ENCODE measurements at regions not wholly inside any gene's neighbourhood (a gene's known extent, or its start where the extent isn't known, plus 50 kb on each side); places are given as distances from the start of the nearest gene placed in this dataset.

DNA sequence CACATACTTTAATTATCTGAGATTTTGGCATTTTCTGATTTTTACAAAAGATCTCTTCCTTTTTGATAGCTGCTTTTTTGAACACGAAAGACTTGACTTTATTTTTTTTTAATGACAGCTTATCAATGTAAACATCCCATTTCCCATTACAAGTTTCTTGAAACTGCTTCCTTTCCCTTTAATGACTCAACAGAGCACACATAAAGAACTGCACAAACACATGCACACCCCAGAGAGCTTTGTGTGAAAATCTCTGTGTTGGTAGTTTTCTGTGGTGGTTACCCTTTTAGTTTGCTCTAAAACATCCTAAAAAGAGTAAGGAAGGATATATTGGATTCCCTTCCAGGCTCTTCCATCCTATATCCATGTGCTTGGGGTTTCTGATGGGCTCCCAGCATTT, 125.1 kb upstream of the ZNF32 start:
- no peak overlapping the region for H3K27ac Mint-ChIP-seq (ENCODE audit: unreplicated experiment)
- no peak overlapping the region for H3K4me3 Mint-ChIP-seq (ENCODE audit: unreplicated experiment)
- peaks cover 29% of the 10 kb centered on the region for H3K9me3 Mint-ChIP-seq (ENCODE audit: unreplicated experiment)
- TF ChIP-seq, protein P1, sequence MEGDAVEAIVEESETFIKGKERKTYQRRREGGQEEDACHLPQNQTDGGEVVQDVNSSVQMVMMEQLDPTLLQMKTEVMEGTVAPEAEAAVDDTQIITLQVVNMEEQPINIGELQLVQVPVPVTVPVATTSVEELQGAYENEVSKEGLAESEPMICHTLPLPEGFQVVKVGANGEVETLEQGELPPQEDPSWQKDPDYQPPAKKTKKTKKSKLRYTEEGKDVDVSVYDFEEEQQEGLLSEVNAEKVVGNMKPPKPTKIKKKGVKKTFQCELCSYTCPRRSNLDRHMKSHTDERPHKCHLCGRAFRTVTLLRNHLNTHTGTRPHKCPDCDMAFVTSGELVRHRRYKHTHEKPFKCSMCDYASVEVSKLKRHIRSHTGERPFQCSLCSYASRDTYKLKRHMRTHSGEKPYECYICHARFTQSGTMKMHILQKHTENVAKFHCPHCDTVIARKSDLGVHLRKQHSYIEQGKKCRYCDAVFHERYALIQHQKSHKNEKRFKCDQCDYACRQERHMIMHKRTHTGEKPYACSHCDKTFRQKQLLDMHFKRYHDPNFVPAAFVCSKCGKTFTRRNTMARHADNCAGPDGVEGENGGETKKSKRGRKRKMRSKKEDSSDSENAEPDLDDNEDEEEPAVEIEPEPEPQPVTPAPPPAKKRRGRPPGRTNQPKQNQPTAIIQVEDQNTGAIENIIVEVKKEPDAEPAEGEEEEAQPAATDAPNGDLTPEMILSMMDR (IDR thresholded peaks at IDR 0.05): no peak
- no peaks in the 10 kb centered on the region for H3K4me1 Mint-ChIP-seq (ENCODE audit: unreplicated experiment)
- DNase-seq (ENCODE audit: extremely low spot score, unreplicated experiment): no peak
- H3K36me3 Mint-ChIP-seq (ENCODE audit: unreplicated experiment): no peaks in the 10 kb centered on the region
- no peaks in the 10 kb centered on the region for H3K27me3 Mint-ChIP-seq (ENCODE audit: unreplicated experiment)

DNA sequence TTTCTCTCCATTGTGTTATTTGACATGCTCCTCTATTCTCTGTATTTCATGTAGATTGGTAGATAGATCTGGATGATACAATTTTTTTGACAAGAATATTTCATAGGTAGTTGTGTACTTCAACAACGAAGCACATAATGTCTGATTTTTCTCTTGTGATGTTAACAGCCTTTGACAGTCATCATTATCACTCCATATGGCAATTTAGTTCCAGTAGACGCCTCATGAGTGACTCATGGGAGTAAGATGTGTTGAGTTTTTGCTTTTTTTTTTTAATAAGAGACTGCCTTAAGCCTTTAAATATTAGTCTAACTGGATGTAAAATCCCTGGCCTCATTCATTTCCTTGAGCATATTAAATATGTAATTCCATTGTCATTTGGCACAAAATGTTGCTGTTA, 123.5 kb upstream of the ZNF32 start:
- no peak for DNase-seq (ENCODE audit: extremely low spot score, unreplicated experiment)
- Mint-ChIP-seq H3K27me3 (ENCODE audit: unreplicated experiment) (no peaks in the 10 kb centered on the region), H3K9me3 (ENCODE audit: unreplicated experiment) (peaks cover 40% of the 10 kb centered on the region), H3K4me3 (ENCODE audit: unreplicated experiment) (no peak overlapping the region), H3K4me1 (ENCODE audit: unreplicated experiment) (no peaks in the 10 kb centered on the region), H3K27ac (ENCODE audit: unreplicated experiment) (no peak overlapping the region), H3K36me3 (ENCODE audit: unreplicated experiment) (peaks cover 5% of the 10 kb centered on the region)
- TF ChIP-seq, protein P1 (IDR thresholded peaks at IDR 0.05): no peak

DNA sequence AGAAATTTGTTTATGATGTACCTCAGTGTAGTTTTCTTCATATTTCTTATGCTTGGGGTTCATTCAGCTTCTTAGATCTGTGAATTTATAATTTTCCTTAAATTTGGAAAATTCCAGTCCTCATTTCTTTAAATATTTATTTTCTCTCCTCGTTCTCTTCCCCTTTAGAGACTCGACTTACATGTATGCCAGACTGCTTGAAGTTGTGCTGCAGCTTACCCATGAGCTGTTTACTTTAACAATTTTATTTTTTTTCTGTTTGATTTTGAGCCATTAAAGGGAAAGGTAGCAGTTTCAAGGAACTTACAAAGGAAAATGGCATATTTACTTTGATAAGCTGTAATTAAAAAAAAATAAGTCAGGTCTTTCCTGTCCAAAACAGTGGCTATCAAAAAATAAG, 123.0 kb upstream of the ZNF32 start:
- TF ChIP-seq, protein P1 (IDR thresholded peaks at IDR 0.05): no peak
- no peak overlapping the region for H3K4me3 Mint-ChIP-seq (ENCODE audit: unreplicated experiment)
- H3K4me1 Mint-ChIP-seq (ENCODE audit: unreplicated experiment): no peaks in the 10 kb centered on the region
- no peaks in the 10 kb centered on the region for H3K27me3 Mint-ChIP-seq (ENCODE audit: unreplicated experiment)
- no peak for DNase-seq (ENCODE audit: extremely low spot score, unreplicated experiment)
- peaks cover 5% of the 10 kb centered on the region for H3K36me3 Mint-ChIP-seq (ENCODE audit: unreplicated experiment)
- peaks cover 41% of the 10 kb centered on the region for H3K9me3 Mint-ChIP-seq (ENCODE audit: unreplicated experiment)
- no peak overlapping the region for H3K27ac Mint-ChIP-seq (ENCODE audit: unreplicated experiment)

DNA sequence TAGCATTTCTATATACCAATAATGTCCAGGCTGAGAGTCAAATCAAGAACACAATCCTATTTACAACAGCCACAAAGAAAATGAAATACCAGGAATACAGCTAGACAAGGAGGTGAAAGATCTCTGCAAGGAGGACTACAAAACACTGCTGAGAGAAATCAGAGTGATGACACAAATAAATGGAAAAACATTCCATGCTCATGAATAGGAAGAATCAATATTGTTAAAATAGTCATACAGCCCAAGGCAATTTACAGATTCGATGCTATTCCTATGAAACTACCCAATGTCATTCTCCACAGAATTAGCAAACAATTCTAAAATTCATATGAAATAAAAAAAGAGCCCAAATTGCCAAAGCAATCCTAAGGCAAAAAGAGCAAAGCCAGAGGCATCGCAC, 116.8 kb upstream of the ZNF32 start:
- peaks cover 9% of the 10 kb centered on the region for H3K4me1 Mint-ChIP-seq (ENCODE audit: unreplicated experiment)
- TF ChIP-seq, protein P1 (IDR thresholded peaks at IDR 0.05): no peak
- H3K36me3 Mint-ChIP-seq (ENCODE audit: unreplicated experiment): peaks cover 7% of the 10 kb centered on the region
- H3K4me3 Mint-ChIP-seq (ENCODE audit: unreplicated experiment): no peak overlapping the region
- DNase-seq (ENCODE audit: extremely low spot score, unreplicated experiment): no peak
- H3K27me3 Mint-ChIP-seq (ENCODE audit: unreplicated experiment): no peaks in the 10 kb centered on the region
- H3K27ac Mint-ChIP-seq (ENCODE audit: unreplicated experiment): no peak overlapping the region
- H3K9me3 Mint-ChIP-seq (ENCODE audit: unreplicated experiment): peaks cover 22% of the 10 kb centered on the region

DNA sequence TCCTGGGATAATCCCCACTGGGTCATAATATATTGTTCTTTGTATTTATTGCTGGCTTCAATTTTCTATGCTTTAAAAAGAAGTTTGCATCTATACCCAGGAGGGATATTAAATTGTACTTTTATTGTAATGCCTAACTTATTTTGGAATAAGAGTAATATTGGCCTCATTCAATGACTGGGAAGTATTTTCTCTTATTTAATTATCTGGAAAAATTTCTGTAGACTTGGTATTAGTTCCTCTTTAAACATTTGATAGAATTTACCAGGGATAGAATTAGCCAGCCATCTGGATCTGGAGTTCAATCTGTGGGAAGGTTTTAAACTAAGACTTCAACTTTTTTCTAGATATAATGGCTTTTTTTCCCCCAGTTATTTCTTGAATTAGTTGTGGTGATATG, 115.2 kb upstream of the ZNF32 start:
- Mint-ChIP-seq H3K36me3 (ENCODE audit: unreplicated experiment) (peaks cover 7% of the 10 kb centered on the region), H3K9me3 (ENCODE audit: unreplicated experiment) (peaks cover 16% of the 10 kb centered on the region), H3K27ac (ENCODE audit: unreplicated experiment) (no peak overlapping the region), H3K4me3 (ENCODE audit: unreplicated experiment) (no peak overlapping the region), H3K27me3 (ENCODE audit: unreplicated experiment) (no peaks in the 10 kb centered on the region), H3K4me1 (ENCODE audit: unreplicated experiment) (peaks cover 11% of the 10 kb centered on the region)
- TF ChIP-seq, protein P1 (IDR thresholded peaks at IDR 0.05): no peak
- DNase-seq (ENCODE audit: extremely low spot score, unreplicated experiment): no peak

Measured in osteocyte (in vitro differentiated cells).